GM12874 (cell line): ENCODE measurements at regions not wholly inside any gene's neighbourhood (a gene's known extent, or its start where the extent isn't known, plus 50 kb on each side); places are given as distances from the start of the nearest gene placed in this dataset.

Experiments used
- CTCF ChIP-seq: IDR thresholded peaks from 2 replicates; pipeline ENCODE4 v1.5.1; 2011; ENCODE audit warnings: low read depth, mild to moderate bottlenecking, control low read depth, low read length, moderate library complexity; ENCODE audit not compliant: insufficient read depth

GRCh38 chr7:16271355-16271915 lies 149.9 kb downstream of the CRPPA start:
- TF ChIP-seq CTCF = no peak

DNA sequence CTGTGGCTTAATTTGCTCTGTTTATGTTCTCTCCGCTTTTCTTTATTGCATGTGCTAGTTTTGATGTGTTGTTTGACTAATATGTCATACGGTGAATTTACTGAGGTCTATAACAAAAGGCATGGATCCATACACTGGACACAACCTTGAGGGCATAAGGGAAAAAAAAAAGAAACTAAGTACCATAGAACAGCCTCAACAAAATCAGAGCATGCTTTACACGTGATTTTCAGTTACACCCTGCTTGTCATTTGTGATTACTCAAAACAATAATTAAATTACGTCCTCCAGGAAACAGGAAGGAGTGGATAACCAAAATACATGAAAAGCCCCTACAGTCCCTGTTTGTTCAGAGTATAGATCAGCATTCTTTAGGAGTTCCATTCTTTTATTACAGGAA lies 150.5 kb downstream of the CRPPA start:
- no peak for TF ChIP-seq CTCF

DNA sequence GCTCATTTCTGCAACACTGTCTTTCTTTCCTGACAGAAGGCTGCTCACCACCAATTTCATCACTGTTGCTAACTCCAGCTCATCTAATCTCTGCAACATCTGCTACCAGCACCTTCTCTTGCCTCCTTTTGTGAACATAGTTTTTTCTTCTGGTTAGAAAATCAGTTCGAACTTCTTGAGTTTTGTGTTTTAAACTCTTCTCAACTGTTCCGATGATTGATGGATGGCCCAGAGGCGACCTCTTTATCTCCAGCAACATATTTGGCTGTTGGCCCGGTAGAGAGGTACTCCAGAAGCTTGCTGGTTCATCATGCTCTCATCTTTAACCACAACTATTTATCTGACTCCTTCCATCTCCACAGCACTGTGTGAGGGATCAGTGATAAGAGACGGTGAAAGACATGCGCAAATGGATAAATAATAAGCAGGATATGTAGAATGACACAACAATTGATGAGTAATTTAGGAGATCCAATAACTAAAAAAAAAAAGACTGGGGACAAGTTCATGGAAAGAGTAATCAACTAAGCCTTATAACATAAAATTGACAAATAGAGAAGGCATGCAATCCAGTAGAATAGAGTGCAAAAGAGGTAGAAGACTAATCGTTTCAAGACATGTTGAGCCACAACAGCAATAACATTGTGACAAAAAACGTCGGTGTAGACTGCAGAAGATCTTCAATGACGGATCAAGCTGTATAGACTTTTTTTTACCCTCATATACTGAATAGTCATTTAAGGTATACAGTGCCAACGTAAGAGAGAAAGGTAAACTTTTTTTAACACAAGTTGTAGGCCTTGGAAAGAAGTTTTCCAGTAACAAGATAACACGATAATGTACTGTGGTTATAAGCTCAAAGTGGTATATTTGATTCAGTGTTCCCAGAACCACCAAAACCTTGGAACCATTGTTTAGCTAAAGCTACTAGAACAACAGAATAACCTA lies 152.2 kb downstream of the CRPPA start:
- no peak for TF ChIP-seq CTCF

DNA sequence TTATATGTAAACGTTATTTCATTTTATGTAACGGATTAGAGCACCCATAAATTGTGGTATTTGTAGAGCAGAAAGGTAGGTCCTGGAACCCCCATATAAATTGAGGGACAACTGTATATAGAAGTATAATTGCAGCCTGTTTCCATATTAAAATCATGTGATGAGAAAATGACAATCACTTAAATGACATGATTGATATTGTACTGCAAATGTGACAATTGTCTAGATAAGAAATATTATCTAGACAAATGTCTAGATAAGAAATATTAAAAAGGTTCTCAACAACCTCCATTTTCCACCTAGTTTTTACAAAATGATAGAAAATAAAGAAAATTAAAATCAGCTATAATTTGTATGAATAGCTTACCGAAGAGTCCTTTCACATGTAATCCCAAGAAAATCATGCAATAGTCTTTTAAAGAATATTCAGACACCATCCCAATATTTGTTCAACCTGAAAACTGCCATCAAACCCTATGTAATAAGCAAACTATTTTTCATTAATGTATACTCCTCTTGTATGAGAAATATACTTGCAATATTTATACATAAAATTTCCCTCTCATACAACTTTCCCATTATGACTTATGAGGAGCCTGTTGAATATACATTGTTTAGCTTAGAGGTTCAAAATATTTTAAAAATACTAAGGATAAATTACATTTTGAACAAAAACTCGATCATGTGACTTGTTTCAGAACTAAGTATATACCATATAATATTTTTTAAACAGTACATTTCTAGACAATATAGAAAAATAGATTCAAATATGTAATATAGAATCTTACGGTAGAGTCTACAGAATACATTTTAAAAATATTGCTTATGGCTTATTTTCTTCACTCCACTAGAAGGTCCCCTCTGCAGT lies 153.2 kb downstream of the CRPPA start:
- TF ChIP-seq CTCF = no peak

GRCh38 chr7:16266877-16267276 lies 154.5 kb downstream of the CRPPA start:
- TF ChIP-seq CTCF = no peak

- no peak for TF ChIP-seq CTCF
Observed at GRCh38 chr7:16265863-16266458, 155.4 kb downstream of the CRPPA start.
